Epithelial cell of proximal tubule (primary cell): ENCODE measurements at regions not wholly inside any gene's neighbourhood (a gene's known extent, or its start where the extent isn't known, plus 50 kb on each side); places are given as distances from the start of the nearest gene placed in this dataset.
A peak's percentile ranks its signal among the peaks of the same experiment; 100 is the strongest.

Experiments used
- DNase-seq: peaks from one replicate; pipeline ENCODE4 v3.0.0-alpha.2; 2011; ENCODE audit warnings: low read depth
- H3K4me3 ChIP-seq: 2 replicates; pipeline ENCODE4 v1.5.1; 2011; ENCODE audit warnings: low read depth, mild to moderate bottlenecking, low read length
- CTCF ChIP-seq: conservative IDR thresholded peaks from 2 replicates; pipeline ENCODE4 v1.5.1; 2012; ENCODE audit warnings: low read depth, mild to moderate bottlenecking, low read length

- TF ChIP-seq CTCF = no peak
- H3K4me3 ChIP-seq = no peak overlapping the region
- DNase-seq = no peak
These were observed 89.4 kb upstream of the GATA6 start for GRCh38 chr18:22080035-22080434.

- TF ChIP-seq CTCF = no peak
- no peak for DNase-seq
- no peak overlapping the region for H3K4me3 ChIP-seq
These were observed 87.0 kb upstream of the GATA6 start for GRCh38 chr18:22082408-22082807.

GRCh38 chr18:22084547-22084946 lies 84.8 kb upstream of the GATA6 start:
- H3K4me3 ChIP-seq = no peak overlapping the region
- DNase-seq = peak; percentile 22
- TF ChIP-seq CTCF = no peak

GRCh38 chr18:22086973-22087372 lies 82.4 kb upstream of the GATA6 start:
- no peak overlapping the region for H3K4me3 ChIP-seq
- DNase-seq = no peak
- TF ChIP-seq CTCF = no peak

- no peak overlapping the region for H3K4me3 ChIP-seq
- no peak for TF ChIP-seq CTCF
- peak; percentile 65 for DNase-seq
These were observed 81.4 kb upstream of the GATA6 start for GRCh38 chr18:22088029-22088428.

GRCh38 chr18:22088996-22089640 lies 80.3 kb upstream of the GATA6 start:
- no peak overlapping the region for H3K4me3 ChIP-seq
- TF ChIP-seq CTCF = no peak
- no peak for DNase-seq

- TF ChIP-seq CTCF = no peak
- DNase-seq = no peak
These were observed 78.0 kb upstream of the GATA6 start for GRCh38 chr18:22091341-22091740.

More at GRCh38 chr18:22091341-22091740, 78.0 kb upstream of the GATA6 start:
- H3K4me3 ChIP-seq = no peak overlapping the region
